WTC11 (cell line): ENCODE measurements at regions not wholly inside any gene's neighbourhood (a gene's known extent, or its start where the extent isn't known, plus 50 kb on each side); places are given as distances from the start of the nearest gene placed in this dataset.

Experiments used
- MAX ChIP-seq: sonication (generic); formaldehyde crosslinking; IDR thresholded peaks from 2 replicates; pipeline ENCODE4 v1.8.0; 2022; ENCODE audit warnings: mild to moderate bottlenecking, missing genetic modification reagents
- TF ChIP-seq, protein P1 (sequence below): fragments of 200-600 bp; IDR thresholded peaks from 2 replicates; pipeline ENCODE4 v1.8.0; 2022; ENCODE audit warnings: antibody characterized with exemption

GRCh38 chr1:99173900-99174299, 90.4 kb upstream of the PLPPR4 start:
- TF ChIP-seq MAX (CRISPR knock-in tag), result no peak
- TF ChIP-seq, protein P1, sequence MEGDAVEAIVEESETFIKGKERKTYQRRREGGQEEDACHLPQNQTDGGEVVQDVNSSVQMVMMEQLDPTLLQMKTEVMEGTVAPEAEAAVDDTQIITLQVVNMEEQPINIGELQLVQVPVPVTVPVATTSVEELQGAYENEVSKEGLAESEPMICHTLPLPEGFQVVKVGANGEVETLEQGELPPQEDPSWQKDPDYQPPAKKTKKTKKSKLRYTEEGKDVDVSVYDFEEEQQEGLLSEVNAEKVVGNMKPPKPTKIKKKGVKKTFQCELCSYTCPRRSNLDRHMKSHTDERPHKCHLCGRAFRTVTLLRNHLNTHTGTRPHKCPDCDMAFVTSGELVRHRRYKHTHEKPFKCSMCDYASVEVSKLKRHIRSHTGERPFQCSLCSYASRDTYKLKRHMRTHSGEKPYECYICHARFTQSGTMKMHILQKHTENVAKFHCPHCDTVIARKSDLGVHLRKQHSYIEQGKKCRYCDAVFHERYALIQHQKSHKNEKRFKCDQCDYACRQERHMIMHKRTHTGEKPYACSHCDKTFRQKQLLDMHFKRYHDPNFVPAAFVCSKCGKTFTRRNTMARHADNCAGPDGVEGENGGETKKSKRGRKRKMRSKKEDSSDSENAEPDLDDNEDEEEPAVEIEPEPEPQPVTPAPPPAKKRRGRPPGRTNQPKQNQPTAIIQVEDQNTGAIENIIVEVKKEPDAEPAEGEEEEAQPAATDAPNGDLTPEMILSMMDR, result no peak
